Heart left ventricle (tissue), 16 donors: ENCODE measurements at regions not wholly inside any gene's neighbourhood (a gene's known extent, or its start where the extent isn't known, plus 50 kb on each side); places are given as distances from the start of the nearest gene placed in this dataset.

ENCODE experiments used
- ATAC-seq, 4 donors: fragments of 200-7000 bp; cut with Tn5 transposase; one replicate each; pipeline ENCODE4 v1.9.1; 2020 to 2022; ENCODE audit warnings: moderate library complexity in 4 of 4, mild to moderate bottlenecking in 3 of 4, moderate number of reproducible peaks in 1 of 4
- DNase-seq, 5 donors: peaks; one replicate each; pipeline ENCODE4 v3.0.0-alpha.2; 2020
- H3K27ac ChIP-seq, 12 donors: fragments of 200-600 bp; sonication (generic) in 4 of 12; one replicate each; pipeline versions ENCODE4 v1.5.0 to v1.8.0; 2016 to 2022; ENCODE audit warnings: mild to moderate bottlenecking in 2 of 12
- H3K27me3 ChIP-seq, 9 donors: fragments of 200-600 bp; sonication (generic) in 2 of 9; one replicate each; pipeline versions ENCODE4 v1.5.1 to v1.8.0; 2016 to 2022; ENCODE audit warnings: mild to moderate bottlenecking in 3 of 9
- H3K36me3 ChIP-seq, 9 donors: fragments of 200-600 bp; sonication (generic) in 2 of 9; one replicate each; pipeline versions ENCODE4 v1.5.0 to v1.8.0; 2018 to 2022; ENCODE audit warnings: mild to moderate bottlenecking in 2 of 9
- H3K4me1 ChIP-seq, 12 donors: fragments of 200-600 bp; sonication (generic) in 4 of 12; one replicate each; pipeline versions ENCODE4 v1.5.0 to v1.8.0; 2016 to 2022; ENCODE audit warnings: mild to moderate bottlenecking in 3 of 12
- H3K4me3 ChIP-seq, 12 donors: fragments of 200-600 bp; sonication (generic) in 4 of 12; one replicate each; pipeline versions ENCODE4 v1.5.0 to v1.8.0; 2017 to 2022; ENCODE audit warnings: mild to moderate bottlenecking in 9 of 12, moderate library complexity in 4 of 12
- H3K9me3 ChIP-seq, 12 donors: fragments of 200-600 bp; sonication (generic) in 4 of 12; one replicate each; pipeline versions ENCODE4 v1.5.0 to v1.8.0; 2016 to 2022; ENCODE audit warnings: mild to moderate bottlenecking in 1 of 12
- CTCF ChIP-seq, 12 donors: fragments of 200-600 bp; sonication (generic) in 4 of 12; IDR thresholded peaks; one replicate each; pipeline versions ENCODE4 v1.5.0 to v1.8.0; 2018 to 2022; ENCODE audit warnings: antibody characterized with exemption in 12 of 12, mild to moderate bottlenecking in 5 of 12
- POLR2A ChIP-seq, 2 donors: fragments of 450-650 bp; IDR thresholded peaks; one replicate each; pipeline ENCODE4 v1.6.1; 2017; ENCODE audit warnings: antibody characterized with exemption in 2 of 2, mild to moderate bottlenecking in 2 of 2, moderate library complexity in 2 of 2
- WGBS, 4 donors: extraction: QIAGEN DNeasy Blood & Tissue Kit in 2 of 4; methylation state at CpG; one replicate each; pipeline versions ENCODE4 v1.1.5 to v1.1.7; 2013 to 2018; 5-methylcytosine and 5-hydroxymethylcytosine counted together
- intact Hi-C, 10 donors: fragments of 100-400 bp; cut with DNase I; formaldehyde crosslinking; loops; one replicate each; pipeline versions ENCODE4 v1.11.1 to v1.14.2; 2022
- donor health status: ischemic (EF 13 %, LVEDD 7.1; RV severe dilation, severe dysfunction).
- donor health status: healthy with polysubstance abuse.
- donor health status: DM: no; HTN: yes; CAD: no.
- donor health status: DM: no; HTN: no; CAD: no.
- donor health status: ischemic (EF 25% LVEDD 6.9; RV normal size, moderate dysfunction).
- donor health status: ischemic (EF 25% LVEDD 5.7; RV mildly dilated, moderate dysfunction).
- donor health status: healthy.
- donor health status: DM: yes; HTN: yes; CAD: no.
- donor health status: ischemic (EF 35%, LVEDD 5.7; RV mildly dilated, moderate dysfunction).
- donor health status: nonischemic (EF 11% LVEDD 7.7; RV severe dilation, severe dysfunction).
- donor health status: DM: yes; HTN: yes; CAD: no.
- donor health status: PGD.
- donor health status: ischemic (EF 29% LVEDD 5.4; RV normal size, mild dysfunction).
- donor health status: nonischemic (EF 23%, LVEDD 6.1; RV moderate dilation, normal function).

DNA sequence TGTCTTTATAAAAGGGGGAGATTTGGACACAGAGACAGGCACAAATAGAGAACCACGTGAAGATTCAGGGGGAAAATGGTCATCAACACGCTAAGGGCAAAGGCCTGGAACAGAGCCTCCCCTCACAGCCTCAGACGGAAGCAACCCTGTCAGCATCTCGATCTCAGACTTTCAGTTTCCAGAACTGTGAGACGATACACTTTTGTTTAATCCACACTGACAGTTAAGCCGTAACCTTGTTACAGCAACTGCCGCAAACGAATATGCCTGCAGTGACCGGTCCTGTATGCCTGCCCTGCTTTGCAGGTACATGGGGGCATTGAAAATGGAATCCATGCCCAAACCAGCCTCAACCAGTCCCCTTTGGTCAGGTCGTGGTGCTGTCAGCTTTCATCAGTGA is 139.5 kb downstream of the ATPSCKMT start:
- peaks cover 0 to 4% (median 0%) of the 10 kb centered on the region in 12 donors for H3K9me3 ChIP-seq
- WGBS, 4 donors, result 88 to 91% (median 89%) methylated on average over 10 of the region's 10 CpGs
- H3K4me3 ChIP-seq, result no peak overlapping the region
- no peak for ATAC-seq
- H3K27me3 ChIP-seq, result no peaks in the 10 kb centered on the region
- H3K27ac ChIP-seq, result no peak overlapping the region
- TF ChIP-seq CTCF (IDR thresholded peaks at IDR 0.05) (no peak), POLR2A (IDR thresholded peaks at IDR 0.05) (no peak)
- H3K36me3 ChIP-seq, result no peaks in the 10 kb centered on the region
- DNase-seq, result no peak
- intact Hi-C loops, result no loop called here
- no peaks in the 10 kb centered on the region for H3K4me1 ChIP-seq

DNA sequence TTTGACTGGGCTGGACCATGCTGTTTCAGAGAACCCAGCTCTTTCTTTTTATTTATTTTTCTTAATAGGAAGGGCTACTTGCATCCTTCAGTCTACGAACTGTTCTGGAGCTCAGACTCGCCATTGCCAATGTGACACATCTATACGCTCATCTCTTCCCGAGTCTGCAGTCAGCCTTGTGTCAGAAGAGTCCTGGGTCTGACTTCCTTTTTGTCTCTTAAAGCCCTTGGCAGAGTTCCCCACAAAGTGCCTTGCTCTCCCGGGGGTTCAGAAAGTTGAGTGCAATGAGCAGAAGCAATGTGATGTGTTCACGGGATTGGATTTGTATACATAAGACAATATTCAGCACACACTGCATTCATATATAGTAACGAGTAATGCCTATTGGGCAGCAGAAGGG is 140.4 kb downstream of the ATPSCKMT start:
- TF ChIP-seq CTCF (IDR thresholded peaks at IDR 0.05) (no peak), POLR2A (IDR thresholded peaks at IDR 0.05) (no peak)
- Histone ChIP-seq H3K4me1 (no peaks in the 10 kb centered on the region), H3K27me3 (no peaks in the 10 kb centered on the region), H3K27ac (no peak overlapping the region), H3K4me3 (no peak overlapping the region), H3K9me3 (peaks cover 0 to 4% (median 0%) of the 10 kb centered on the region in 12 donors), H3K36me3 (no peaks in the 10 kb centered on the region)
- ATAC-seq (no peak), DNase-seq (no peak)
- intact Hi-C loops, result no loop called here
- WGBS, 4 donors, result 67 to 87% (median 69%) methylated on average over 7 of the region's 7 CpGs

- DNase-seq, result no peak
- Histone ChIP-seq H3K9me3 (peaks cover 0 to 4% (median 0%) of the 10 kb centered on the region in 12 donors), H3K36me3 (no peaks in the 10 kb centered on the region), H3K27ac (no peak overlapping the region), H3K4me1 (no peaks in the 10 kb centered on the region), H3K4me3 (no peak overlapping the region), H3K27me3 (no peaks in the 10 kb centered on the region)
- intact Hi-C loops, result no loop called here
- TF ChIP-seq POLR2A (IDR thresholded peaks at IDR 0.05) (no peak), CTCF (IDR thresholded peaks at IDR 0.05) (no peak)
- no peak for ATAC-seq
- 76 to 91% (median 81%) methylated on average over 1 of the region's 1 CpG for WGBS, 4 donors
Observed at GRCh38 chr5:10106806-10107205, 142.9 kb downstream of the ATPSCKMT start.

DNA sequence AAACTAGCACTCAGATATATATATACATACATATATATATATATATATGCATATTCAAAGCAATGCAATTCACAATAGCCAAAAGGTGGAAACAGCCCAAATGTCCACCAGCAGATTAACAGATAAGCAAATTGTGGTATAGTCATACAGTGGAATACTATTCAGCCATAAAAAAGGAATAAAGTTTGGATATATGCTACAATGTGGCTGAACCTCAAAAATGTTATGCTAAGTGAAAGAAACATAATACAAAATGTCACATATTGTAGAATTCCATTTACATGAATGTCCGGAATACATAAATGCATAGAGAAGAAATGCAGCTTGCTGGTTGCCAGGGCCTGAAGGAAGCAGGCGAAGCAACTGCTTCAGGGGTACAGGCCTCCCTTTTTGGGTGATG is 143.4 kb downstream of the ATPSCKMT start:
- intact Hi-C loops, result no loop called here
- no peak for TF ChIP-seq POLR2A (IDR thresholded peaks at IDR 0.05)
- TF ChIP-seq CTCF (IDR thresholded peaks at IDR 0.05), result no peak
- H3K36me3 ChIP-seq, result no peaks in the 10 kb centered on the region
- H3K4me3 ChIP-seq, result no peak overlapping the region
- DNase-seq (no peak), ATAC-seq (no peak)
- H3K9me3 ChIP-seq, result peaks cover 0 to 4% (median 0%) of the 10 kb centered on the region in 12 donors
- WGBS, 4 donors, result 95 to 96% (median 96%) methylated on average over 2 of the region's 2 CpGs
- H3K4me1 ChIP-seq, result no peaks in the 10 kb centered on the region
- H3K27ac ChIP-seq, result no peak overlapping the region
- H3K27me3 ChIP-seq, result no peaks in the 10 kb centered on the region
